ENCODE measurements at regions not wholly inside any gene's neighbourhood (a gene's known extent, or its start where the extent isn't known, plus 50 kb on each side); places are given as distances from the start of the nearest gene placed in this dataset.

GRCh38 chr4:187715466-187715865 lies 280.1 kb upstream of the ZFP42 start:
- H3K27ac ChIP-seq, result no peak overlapping the region
- no peaks in the 10 kb centered on the region for H3K27me3 ChIP-seq
- Mint-ChIP-seq H3K4me1 (no peaks in the 10 kb centered on the region), H3K27me3 (ENCODE audit: insufficient read depth, low read depth) (peaks cover 2% of the 10 kb centered on the region), H3K27ac (no peak overlapping the region), H3K4me3 (no peak overlapping the region), H3K36me3 (no peaks in the 10 kb centered on the region), H3K9me3 (no peaks in the 10 kb centered on the region)
- H3K9ac ChIP-seq, result no peak overlapping the region
- no peaks in the 10 kb centered on the region for H3F3A ChIP-seq (ENCODE audit: low read depth)
- H3K4me2 ChIP-seq, result no peak overlapping the region
- H3K79me2 ChIP-seq (ENCODE audit: low read depth), result no peaks in the 10 kb centered on the region
- H3K36me3 ChIP-seq, result no peaks in the 10 kb centered on the region
- no peaks in the 10 kb centered on the region for H3K4me1 ChIP-seq
- DNase-seq (ENCODE audit: low spot score), result no peak
- TF ChIP-seq EZH2phosphoT487 (IDR thresholded peaks at IDR 0.05) (no peak), EZH2 (IDR thresholded peaks at IDR 0.05) (no peak), CTCF (IDR thresholded peaks at IDR 0.05) (no peak)
- H4K20me1 ChIP-seq (ENCODE audit: low read depth), result no peaks in the 10 kb centered on the region
- H3K4me3 ChIP-seq, result no peak overlapping the region
- no peak overlapping the region for H2AFZ ChIP-seq (replicated peaks)
- H3K9me3 ChIP-seq (ENCODE audit: low read depth), result no peaks in the 10 kb centered on the region

- no peak overlapping the region for H3K9ac ChIP-seq
- Mint-ChIP-seq H3K4me3 (no peak overlapping the region), H3K4me1 (no peaks in the 10 kb centered on the region)
These were observed 271.1 kb upstream of the ZFP42 start for GRCh38 chr4:187724456-187724855.

GRCh38 chr4:187726485-187726884 lies 269.1 kb upstream of the ZFP42 start:
- no peak overlapping the region for H3K27ac Mint-ChIP-seq

More at GRCh38 chr4:187724456-187724855, 271.1 kb upstream of the ZFP42 start:
- no peak overlapping the region for H3K27ac Mint-ChIP-seq
- Histone ChIP-seq H3K27ac (no peak overlapping the region), H3K4me3 (no peak overlapping the region), H4K20me1 (ENCODE audit: low read depth) (no peaks in the 10 kb centered on the region), H3F3A (ENCODE audit: low read depth) (no peaks in the 10 kb centered on the region), H3K4me2 (no peak overlapping the region), H3K27me3 (no peaks in the 10 kb centered on the region), H3K79me2 (ENCODE audit: low read depth) (no peaks in the 10 kb centered on the region), H3K4me1 (no peaks in the 10 kb centered on the region), H2AFZ (replicated peaks) (no peak overlapping the region), H3K36me3 (no peaks in the 10 kb centered on the region), H3K9me3 (ENCODE audit: low read depth) (no peaks in the 10 kb centered on the region)
- H3K36me3 Mint-ChIP-seq, result no peaks in the 10 kb centered on the region
- TF ChIP-seq EZH2 (IDR thresholded peaks at IDR 0.05), result no peak
- no peak for TF ChIP-seq CTCF (IDR thresholded peaks at IDR 0.05)
- TF ChIP-seq EZH2phosphoT487 (IDR thresholded peaks at IDR 0.05), result no peak
- DNase-seq (ENCODE audit: low spot score), result no peak
- H3K9me3 Mint-ChIP-seq, result no peaks in the 10 kb centered on the region
- no peaks in the 10 kb centered on the region for H3K27me3 Mint-ChIP-seq (ENCODE audit: insufficient read depth, low read depth)

More at GRCh38 chr4:187726485-187726884, 269.1 kb upstream of the ZFP42 start:
- Histone ChIP-seq H3F3A (ENCODE audit: low read depth) (no peaks in the 10 kb centered on the region), H3K27ac (no peak overlapping the region), H3K36me3 (no peaks in the 10 kb centered on the region), H3K27me3 (no peaks in the 10 kb centered on the region), H3K4me1 (no peaks in the 10 kb centered on the region), H3K9ac (no peak overlapping the region), H2AFZ (replicated peaks) (no peak overlapping the region), H3K4me3 (no peak overlapping the region), H3K79me2 (ENCODE audit: low read depth) (no peaks in the 10 kb centered on the region), H4K20me1 (ENCODE audit: low read depth) (no peaks in the 10 kb centered on the region), H3K9me3 (ENCODE audit: low read depth) (no peaks in the 10 kb centered on the region), H3K4me2 (no peak overlapping the region)
- Mint-ChIP-seq H3K9me3 (peaks cover 13% of the 10 kb centered on the region), H3K4me3 (no peak overlapping the region), H3K36me3 (no peaks in the 10 kb centered on the region), H3K4me1 (no peaks in the 10 kb centered on the region), H3K27me3 (ENCODE audit: insufficient read depth, low read depth) (peaks cover 2% of the 10 kb centered on the region)
- DNase-seq (ENCODE audit: low spot score), result no peak
- TF ChIP-seq EZH2 (IDR thresholded peaks at IDR 0.05), result no peak
- TF ChIP-seq EZH2phosphoT487 (IDR thresholded peaks at IDR 0.05), result no peak
- TF ChIP-seq CTCF (IDR thresholded peaks at IDR 0.05), result no peak

Measured in neural progenitor cell (in vitro differentiated cells).